ENCODE measurements at regions not wholly inside any gene's neighbourhood (a gene's known extent, or its start where the extent isn't known, plus 50 kb on each side); places are given as distances from the start of the nearest gene placed in this dataset.

DNA sequence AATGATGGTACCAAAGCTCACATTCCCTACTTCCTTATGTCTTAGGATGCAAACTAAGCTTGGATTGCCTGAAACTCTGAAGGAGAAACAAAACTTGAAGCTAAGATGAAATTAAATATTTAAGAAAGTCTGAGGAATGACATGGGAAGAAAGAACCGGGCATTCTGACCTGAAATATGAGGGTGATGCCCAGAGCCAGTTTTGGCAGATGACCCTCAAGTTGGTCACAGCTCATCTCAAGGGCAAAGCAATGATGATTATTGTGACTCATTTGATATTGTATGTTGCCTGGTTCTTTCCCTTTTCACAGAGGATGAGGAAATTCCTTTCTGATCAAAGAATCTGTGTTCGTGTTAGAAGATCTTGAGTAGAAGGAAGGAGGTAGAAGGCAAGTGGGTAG, 96.0 kb upstream of the NHS start:
- no peak for TF ChIP-seq EZH2 (IDR thresholded peaks at IDR 0.05; ENCODE audit: borderline replicate concordance, low read length)
- TF ChIP-seq, protein P1, sequence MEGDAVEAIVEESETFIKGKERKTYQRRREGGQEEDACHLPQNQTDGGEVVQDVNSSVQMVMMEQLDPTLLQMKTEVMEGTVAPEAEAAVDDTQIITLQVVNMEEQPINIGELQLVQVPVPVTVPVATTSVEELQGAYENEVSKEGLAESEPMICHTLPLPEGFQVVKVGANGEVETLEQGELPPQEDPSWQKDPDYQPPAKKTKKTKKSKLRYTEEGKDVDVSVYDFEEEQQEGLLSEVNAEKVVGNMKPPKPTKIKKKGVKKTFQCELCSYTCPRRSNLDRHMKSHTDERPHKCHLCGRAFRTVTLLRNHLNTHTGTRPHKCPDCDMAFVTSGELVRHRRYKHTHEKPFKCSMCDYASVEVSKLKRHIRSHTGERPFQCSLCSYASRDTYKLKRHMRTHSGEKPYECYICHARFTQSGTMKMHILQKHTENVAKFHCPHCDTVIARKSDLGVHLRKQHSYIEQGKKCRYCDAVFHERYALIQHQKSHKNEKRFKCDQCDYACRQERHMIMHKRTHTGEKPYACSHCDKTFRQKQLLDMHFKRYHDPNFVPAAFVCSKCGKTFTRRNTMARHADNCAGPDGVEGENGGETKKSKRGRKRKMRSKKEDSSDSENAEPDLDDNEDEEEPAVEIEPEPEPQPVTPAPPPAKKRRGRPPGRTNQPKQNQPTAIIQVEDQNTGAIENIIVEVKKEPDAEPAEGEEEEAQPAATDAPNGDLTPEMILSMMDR (IDR thresholded peaks at IDR 0.05; ENCODE audit: low read length): no peak

Data from OCI-LY1 (cell line).